Esophagus muscularis mucosa (tissue), 3 donors: ENCODE measurements at regions not wholly inside any gene's neighbourhood (a gene's known extent, or its start where the extent isn't known, plus 50 kb on each side); places are given as distances from the start of the nearest gene placed in this dataset.

ENCODE experiments used
- CTCF ChIP-seq, 3 experiments: fragments of 200-600 bp in 2 of 3; fragments of 450-650 bp in 1 of 3; sonication (generic) in 2 of 3; IDR thresholded peaks; one replicate each; pipeline ENCODE4 v1.5.1; 2017 to 2019; ENCODE audit warnings: antibody characterized with exemption in 3 of 3, mild to moderate bottlenecking in 2 of 3, moderate library complexity in 1 of 3
- POLR2AphosphoS5 ChIP-seq, 2 donors: sonication (generic); formaldehyde crosslinking; IDR thresholded peaks; one replicate each; pipeline ENCODE4 v1.6.1; 2017; ENCODE audit warnings: antibody characterized with exemption in 2 of 2

- TF ChIP-seq CTCF (IDR thresholded peaks at IDR 0.05) = peak; percentile 53 to 66 (median 56)
- no peak for TF ChIP-seq POLR2AphosphoS5 (IDR thresholded peaks at IDR 0.05)
These were observed 169.1 kb downstream of the CAAP1 start for GRCh38 chr9:26723486-26723885.
